Esophagus squamous epithelium (tissue), 5 donors: ENCODE measurements at regions not wholly inside any gene's neighbourhood (a gene's known extent, or its start where the extent isn't known, plus 50 kb on each side); places are given as distances from the start of the nearest gene placed in this dataset.

Experiments used
- DNase-seq: peaks from one replicate; lab custom pipeline; 2025; lab: John Stamatoyannopoulos, UW
- H3K27ac ChIP-seq, 4 donors: fragments of 200-600 bp; sonication (generic); one replicate each; pipeline ENCODE4 v1.5.1; 2016 to 2019; ENCODE audit warnings: mild to moderate bottlenecking in 1 of 4
- H3K27me3 ChIP-seq, 4 donors: fragments of 200-600 bp; sonication (generic); 1 replicate in 3 of 4; 2 replicates in 1 of 4; pipeline versions ENCODE4 v1.5.1 to v1.6.0; 2017 to 2021; ENCODE audit warnings: antibody characterized with exemption in 1 of 4
- H3K36me3 ChIP-seq, 3 donors: fragments of 200-600 bp; sonication (generic); one replicate each; pipeline ENCODE4 v1.5.1; 2016 to 2019
- H3K4me1 ChIP-seq, 3 donors: fragments of 200-600 bp; sonication (generic); one replicate each; pipeline ENCODE4 v1.5.1; 2017 to 2019
- H3K4me3 ChIP-seq, 4 donors: fragments of 200-600 bp; sonication (generic); 1 replicate in 3 of 4; 2 replicates in 1 of 4; pipeline ENCODE4 v1.5.1; 2016 to 2019; ENCODE audit warnings: mild to moderate bottlenecking in 2 of 4, moderate library complexity in 1 of 4
- H3K9me3 ChIP-seq, 3 donors: fragments of 200-600 bp; sonication (generic); one replicate each; pipeline ENCODE4 v1.5.1; 2016 to 2019
- POLR2A ChIP-seq, 4 donors: fragments of 450-650 bp; IDR thresholded peaks; one replicate each; pipeline ENCODE4 v1.6.1; 2017; ENCODE audit warnings: antibody characterized with exemption in 4 of 4, mild to moderate bottlenecking in 4 of 4, moderate library complexity in 3 of 4
- WGBS, 2 donors: methylation state at CpG; one replicate each; pipeline ENCODE4 v1.1.5; 2018; 5-methylcytosine and 5-hydroxymethylcytosine counted together
- intact Hi-C: fragments of 100-400 bp; cut with DNase I; formaldehyde crosslinking; loops from one replicate; pipeline ENCODE4 v1.15.0; 2022
- TF ChIP-seq, protein P1 (sequence below), 6 experiments: fragments of 450-650 bp in 4 of 6; fragments of 200-600 bp in 2 of 6; sonication (generic) in 2 of 6; IDR thresholded peaks; one replicate each; pipeline ENCODE4 v1.5.1; 2016 to 2019; ENCODE audit warnings: antibody characterized with exemption in 6 of 6, mild to moderate bottlenecking in 4 of 6, moderate library complexity in 4 of 6
- donor health status: DM: yes; HTN: yes; CAD: no.

GRCh38 chr18:39681061-39681460 lies 2115.5 kb upstream of the CELF4 start:
- H3K36me3 ChIP-seq, result no peaks in the 10 kb centered on the region
- 58 to 64% methylated on average over 4 of the region's 4 CpGs for WGBS, 2 donors
- TF ChIP-seq POLR2A (IDR thresholded peaks at IDR 0.05), result no peak
- TF ChIP-seq, protein P1, sequence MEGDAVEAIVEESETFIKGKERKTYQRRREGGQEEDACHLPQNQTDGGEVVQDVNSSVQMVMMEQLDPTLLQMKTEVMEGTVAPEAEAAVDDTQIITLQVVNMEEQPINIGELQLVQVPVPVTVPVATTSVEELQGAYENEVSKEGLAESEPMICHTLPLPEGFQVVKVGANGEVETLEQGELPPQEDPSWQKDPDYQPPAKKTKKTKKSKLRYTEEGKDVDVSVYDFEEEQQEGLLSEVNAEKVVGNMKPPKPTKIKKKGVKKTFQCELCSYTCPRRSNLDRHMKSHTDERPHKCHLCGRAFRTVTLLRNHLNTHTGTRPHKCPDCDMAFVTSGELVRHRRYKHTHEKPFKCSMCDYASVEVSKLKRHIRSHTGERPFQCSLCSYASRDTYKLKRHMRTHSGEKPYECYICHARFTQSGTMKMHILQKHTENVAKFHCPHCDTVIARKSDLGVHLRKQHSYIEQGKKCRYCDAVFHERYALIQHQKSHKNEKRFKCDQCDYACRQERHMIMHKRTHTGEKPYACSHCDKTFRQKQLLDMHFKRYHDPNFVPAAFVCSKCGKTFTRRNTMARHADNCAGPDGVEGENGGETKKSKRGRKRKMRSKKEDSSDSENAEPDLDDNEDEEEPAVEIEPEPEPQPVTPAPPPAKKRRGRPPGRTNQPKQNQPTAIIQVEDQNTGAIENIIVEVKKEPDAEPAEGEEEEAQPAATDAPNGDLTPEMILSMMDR (IDR thresholded peaks at IDR 0.05), result no peak
- intact Hi-C loops, result no loop called here
- H3K27ac ChIP-seq, result no peak overlapping the region
- H3K27me3 ChIP-seq, result no peaks in the 10 kb centered on the region
- H3K4me1 ChIP-seq, result peaks cover 0 to 7% (median 0%) of the 10 kb centered on the region in 3 donors
- no peak overlapping the region for H3K4me3 ChIP-seq
- H3K9me3 ChIP-seq, result no peaks in the 10 kb centered on the region
- no peak for DNase-seq

DNA sequence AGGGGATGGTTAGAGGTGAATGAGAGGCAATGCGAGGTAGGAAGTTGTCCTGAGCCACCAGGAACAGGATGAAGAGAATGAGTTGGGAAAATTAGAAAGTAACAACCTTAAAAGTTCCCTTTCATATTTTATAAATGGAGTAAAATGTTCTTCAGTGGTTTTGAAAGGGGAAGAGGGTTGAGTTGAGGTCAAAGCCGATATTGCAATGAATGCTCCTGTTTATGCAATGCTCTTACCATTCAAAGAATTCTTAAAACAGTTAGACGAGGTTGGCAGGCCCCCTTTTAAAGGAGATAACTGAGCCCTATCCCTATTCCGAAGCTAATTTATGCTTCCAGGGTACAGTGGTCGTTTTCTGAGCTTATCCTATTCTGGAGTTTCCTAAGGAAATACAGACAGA lies 2110.3 kb upstream of the CELF4 start:
- Histone ChIP-seq H3K27me3 (no peaks in the 10 kb centered on the region), H3K36me3 (no peaks in the 10 kb centered on the region), H3K4me1 (no peaks in the 10 kb centered on the region), H3K9me3 (no peaks in the 10 kb centered on the region), H3K4me3 (no peak overlapping the region), H3K27ac (no peak overlapping the region)
- WGBS, 2 donors, result 60 to 74% methylated on average over 5 of the region's 5 CpGs
- no peak for TF ChIP-seq POLR2A (IDR thresholded peaks at IDR 0.05)
- TF ChIP-seq, protein P1 (IDR thresholded peaks at IDR 0.05), result no peak
- no peak for DNase-seq
- intact Hi-C loops, result no loop called here

- intact Hi-C loops, result no loop called here
- no peak for DNase-seq
- Histone ChIP-seq H3K27ac (no peak overlapping the region), H3K27me3 (no peaks in the 10 kb centered on the region), H3K4me1 (no peaks in the 10 kb centered on the region), H3K9me3 (no peaks in the 10 kb centered on the region), H3K36me3 (no peaks in the 10 kb centered on the region), H3K4me3 (no peak overlapping the region)
- 48 to 88% methylated on average over 2 to 3 of the region's 3 CpGs for WGBS, 2 donors
- no peak for TF ChIP-seq POLR2A (IDR thresholded peaks at IDR 0.05)
- TF ChIP-seq, protein P1 (IDR thresholded peaks at IDR 0.05), result no peak
These were observed 2109.8 kb upstream of the CELF4 start for GRCh38 chr18:39675368-39675767.

DNA sequence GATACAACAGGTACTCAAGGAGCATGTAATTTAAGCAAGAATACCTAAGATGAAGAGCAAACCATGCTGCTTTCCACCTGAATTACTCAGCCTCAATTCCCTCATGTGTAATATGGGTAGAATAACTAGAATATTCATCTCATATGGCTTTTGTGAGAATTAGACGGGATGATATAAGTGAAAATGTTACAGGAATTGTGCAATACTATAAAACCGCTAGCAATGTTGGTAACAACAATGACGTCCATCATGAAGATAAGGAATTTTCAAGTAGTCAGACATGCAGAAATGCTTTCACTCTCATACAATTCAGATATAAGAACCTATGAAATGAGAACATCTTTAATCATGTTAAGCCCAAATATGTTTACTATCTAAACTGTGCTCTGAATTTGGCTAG lies 2106.6 kb upstream of the CELF4 start:
- Histone ChIP-seq H3K36me3 (no peaks in the 10 kb centered on the region), H3K27me3 (no peaks in the 10 kb centered on the region), H3K4me3 (no peak overlapping the region), H3K4me1 (no peaks in the 10 kb centered on the region), H3K9me3 (no peaks in the 10 kb centered on the region), H3K27ac (no peak overlapping the region)
- no peak for TF ChIP-seq POLR2A (IDR thresholded peaks at IDR 0.05)
- TF ChIP-seq, protein P1 (IDR thresholded peaks at IDR 0.05), result no peak
- WGBS, 2 donors, result 92 to 93% methylated on average over 3 of the region's 3 CpGs
- intact Hi-C loops, result no loop called here
- no peak for DNase-seq

DNA sequence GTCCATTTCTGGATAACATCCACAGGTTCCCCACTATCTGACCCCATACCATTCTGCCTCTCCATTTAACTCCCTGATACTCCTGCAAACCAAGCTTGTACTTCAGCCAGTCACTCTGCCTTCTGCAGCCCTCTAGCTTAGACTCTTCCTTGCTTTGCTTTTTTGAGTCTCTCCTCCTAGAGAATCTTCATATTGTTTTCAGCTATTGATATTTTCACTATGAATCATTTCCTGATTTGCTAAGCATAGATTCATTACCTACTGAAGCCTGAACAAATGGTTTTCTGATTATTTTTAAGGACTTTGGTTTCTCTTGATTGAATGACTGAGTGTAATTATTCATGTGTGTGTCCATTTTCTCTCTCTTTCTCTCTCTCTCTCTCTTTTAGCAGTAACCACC lies 2102.3 kb upstream of the CELF4 start:
- no peak for DNase-seq
- no peak overlapping the region for H3K27ac ChIP-seq
- H3K4me3 ChIP-seq, result no peak overlapping the region
- H3K4me1 ChIP-seq, result no peaks in the 10 kb centered on the region
- no peaks in the 10 kb centered on the region for H3K27me3 ChIP-seq
- no peak for TF ChIP-seq POLR2A (IDR thresholded peaks at IDR 0.05)
- TF ChIP-seq, protein P1 (IDR thresholded peaks at IDR 0.05), result no peak
- no peaks in the 10 kb centered on the region for H3K36me3 ChIP-seq
- no peaks in the 10 kb centered on the region for H3K9me3 ChIP-seq
- intact Hi-C loops, result no loop called here
